ENCODE measurements at regions not wholly inside any gene's neighbourhood (a gene's known extent, or its start where the extent isn't known, plus 50 kb on each side); places are given as distances from the start of the nearest gene placed in this dataset.

GRCh38 chr3:24545887-24546286 lies 51.2 kb upstream of the THRB start:
- no peaks in the 10 kb centered on the region for H3K9me3 ChIP-seq
- FAIRE-seq (no peak), ATAC-seq (no peak), DNase-seq (ENCODE audit: low read depth in 1 of 2, low spot score in 1 of 2) (no peak)
- H3K27ac ChIP-seq: no peak overlapping the region
- H3K4me2 ChIP-seq: no peak overlapping the region
- no peak overlapping the region for H3K4me3 ChIP-seq
- POLR2A ChIA-PET: no interaction called here
- H3K4me1 ChIP-seq: no peaks in the 10 kb centered on the region; the same call in 2 of the 3 replicates
- CTCF ChIA-PET: interaction anchor here (0.6 kb wide), 1 partner anchor 32 kb away, joined by 3 read pairs; no protein-coding TSS in a partner anchor
- WGBS (ENCODE audit: missing lambda C conversion rate): 45% methylated on average over 3 of the region's 3 CpGs
- no peak for TF ChIP-seq FOSL2 (IDR thresholded peaks at IDR 0.05)
- TF ChIP-seq FOSL2 (CRISPR knock-in tag; IDR thresholded peaks at IDR 0.05): 0 out of 2 replicates have a peak, but pooled peaks have one; percentile 7
- TF ChIP-seq POLR2A (IDR thresholded peaks at IDR 0.05; ENCODE audit: low read length): no peak

GRCh38 chr3:24548278-24548677 lies 53.6 kb upstream of the THRB start:
- Histone ChIP-seq H3K4me3 (no peak overlapping the region), H3K4me1 (no peaks in the 10 kb centered on the region; the same call in 2 of the 3 replicates), H3K4me2 (no peak overlapping the region), H3K9me3 (no peaks in the 10 kb centered on the region), H3K27ac (no peak overlapping the region)
- ChIA-PET CTCF (interaction anchor here (1.3 kb wide), 1 partner anchor 9 kb away, joined by 4 read pairs; no protein-coding TSS in a partner anchor), POLR2A (no interaction called here)
- no peak for ATAC-seq
- TF ChIP-seq ZNF302 (CRISPR knock-in tag; IDR thresholded peaks at IDR 0.05) (no peak), JUNB (IDR thresholded peaks at IDR 0.05) (no peak), HEYL (CRISPR knock-in tag; IDR thresholded peaks at IDR 0.05) (no peak), ZFP36 (IDR thresholded peaks at IDR 0.05; ENCODE audit: borderline replicate concordance, partially characterized antibody) (no peak), EHMT2 (IDR thresholded peaks at IDR 0.05; ENCODE audit: low read depth) (no peak), JUN (IDR thresholded peaks at IDR 0.05) (no peak), SREBF2 (IDR thresholded peaks at IDR 0.05) (no peak), PHF8 (IDR thresholded peaks at IDR 0.05; ENCODE audit: borderline replicate concordance, low read depth) (no peak), HDAC2 (IDR thresholded peaks at IDR 0.05) (no peak)
- no peak for DNase-seq (ENCODE audit: low read depth in 1 of 2, low spot score in 1 of 2)
- 16% methylated on average over 2 of the region's 2 CpGs for WGBS (ENCODE audit: missing lambda C conversion rate)
- no peak for FAIRE-seq

- peak in 1 of 2 experiments; percentile 3 for DNase-seq (ENCODE audit: low read depth in 1 of 2, low spot score in 1 of 2)
- H3K9me3 ChIP-seq: no peaks in the 10 kb centered on the region
- 0 out of 6 replicates have a peak, but pooled peaks of 1 of the 2 experiments have one; percentile 19 for ATAC-seq
- no peak for FAIRE-seq
- ChIA-PET POLR2A (no interaction called here), CTCF (no interaction called here)
- H3K27ac ChIP-seq: no peak overlapping the region
- no peaks in the 10 kb centered on the region; the same call in 2 of the 3 replicates for H3K4me1 ChIP-seq
- H3K4me2 ChIP-seq: no peak overlapping the region
- H3K4me3 ChIP-seq: no peak overlapping the region
- 0% methylated on average over 1 of the region's 1 CpG for WGBS (ENCODE audit: missing lambda C conversion rate)
- TF ChIP-seq MAFK (IDR thresholded peaks at IDR 0.05; ENCODE audit: partially characterized antibody) (peak; percentile 76), CHD2 (IDR thresholded peaks at IDR 0.05; ENCODE audit: low read length, partially characterized antibody) (no peak)
Observed at GRCh38 chr3:24550588-24550987, 55.9 kb upstream of the THRB start.

GRCh38 chr3:24551626-24552025 lies 57.0 kb upstream of the THRB start:
- CTCF ChIA-PET: no interaction called here
- Histone ChIP-seq H3K4me1 (no peaks in the 10 kb centered on the region; the same call in 2 of the 3 replicates), H3K9me3 (no peaks in the 10 kb centered on the region), H3K27ac (no peak overlapping the region), H3K4me3 (no peak overlapping the region), H3K4me2 (no peak overlapping the region)
- WGBS (ENCODE audit: missing lambda C conversion rate): 74% methylated on average over 2 of the region's 2 CpGs
- no peak for TF ChIP-seq NPAS2 (CRISPR knock-in tag; IDR thresholded peaks at IDR 0.05; ENCODE audit: borderline replicate concordance)
- no peak for TF ChIP-seq FOSB (CRISPR knock-in tag; IDR thresholded peaks at IDR 0.05)
- TF ChIP-seq EP300 (IDR thresholded peaks at IDR 0.05): no peak
- TF ChIP-seq POLR2AphosphoS2 (conservative IDR thresholded peaks at IDR 0.05; ENCODE audit: low read length): no peak
- no peak for TF ChIP-seq ZFP36 (IDR thresholded peaks at IDR 0.05; ENCODE audit: borderline replicate concordance, partially characterized antibody)
- TF ChIP-seq USF2 (IDR thresholded peaks at IDR 0.05): no peak
- TF ChIP-seq REST (IDR thresholded peaks at IDR 0.05): no peak
- no peak for TF ChIP-seq BHLHE40 (IDR thresholded peaks at IDR 0.05; ENCODE audit: low read depth, low read length)
- no peak for TF ChIP-seq HOXB13 (CRISPR knock-in tag; IDR thresholded peaks at IDR 0.05; ENCODE audit: low read depth)
- TF ChIP-seq ZSCAN20 (CRISPR knock-in tag; IDR thresholded peaks at IDR 0.05): no peak
- no peak for TF ChIP-seq SMC3 (IDR thresholded peaks at IDR 0.05)
- TF ChIP-seq CHD4 (IDR thresholded peaks at IDR 0.05; ENCODE audit: borderline replicate concordance): no peak
- TF ChIP-seq HMGXB4 (CRISPR knock-in tag; IDR thresholded peaks at IDR 0.05; ENCODE audit: borderline replicate concordance): no peak
- FAIRE-seq (no peak), ATAC-seq (no peak), DNase-seq (ENCODE audit: low read depth in 1 of 2, low spot score in 1 of 2) (no peak)
- POLR2A ChIA-PET: no interaction called here
